ENCODE measurements at regions not wholly inside any gene's neighbourhood (a gene's known extent, or its start where the extent isn't known, plus 50 kb on each side); places are given as distances from the start of the nearest gene placed in this dataset.

- no peak for TF ChIP-seq POLR2A (IDR thresholded peaks at IDR 0.05)
- no peak for TF ChIP-seq POLR2AphosphoS5 (IDR thresholded peaks at IDR 0.05)
- TF ChIP-seq, protein P1, sequence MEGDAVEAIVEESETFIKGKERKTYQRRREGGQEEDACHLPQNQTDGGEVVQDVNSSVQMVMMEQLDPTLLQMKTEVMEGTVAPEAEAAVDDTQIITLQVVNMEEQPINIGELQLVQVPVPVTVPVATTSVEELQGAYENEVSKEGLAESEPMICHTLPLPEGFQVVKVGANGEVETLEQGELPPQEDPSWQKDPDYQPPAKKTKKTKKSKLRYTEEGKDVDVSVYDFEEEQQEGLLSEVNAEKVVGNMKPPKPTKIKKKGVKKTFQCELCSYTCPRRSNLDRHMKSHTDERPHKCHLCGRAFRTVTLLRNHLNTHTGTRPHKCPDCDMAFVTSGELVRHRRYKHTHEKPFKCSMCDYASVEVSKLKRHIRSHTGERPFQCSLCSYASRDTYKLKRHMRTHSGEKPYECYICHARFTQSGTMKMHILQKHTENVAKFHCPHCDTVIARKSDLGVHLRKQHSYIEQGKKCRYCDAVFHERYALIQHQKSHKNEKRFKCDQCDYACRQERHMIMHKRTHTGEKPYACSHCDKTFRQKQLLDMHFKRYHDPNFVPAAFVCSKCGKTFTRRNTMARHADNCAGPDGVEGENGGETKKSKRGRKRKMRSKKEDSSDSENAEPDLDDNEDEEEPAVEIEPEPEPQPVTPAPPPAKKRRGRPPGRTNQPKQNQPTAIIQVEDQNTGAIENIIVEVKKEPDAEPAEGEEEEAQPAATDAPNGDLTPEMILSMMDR (IDR thresholded peaks at IDR 0.05 in 8 of 11, conservative IDR thresholded peaks at IDR 0.05 in 3 of 11): no peak
- 80 to 95% (median 89%) methylated on average over 1 of the region's 1 CpG for WGBS, 5 donors
- Histone ChIP-seq H3K36me3 (no peaks in the 10 kb centered on the region), H3K9me3 (peaks cover 0 to 16% (median 11%) of the 10 kb centered on the region in 8 donors), H3K4me1 (no peaks in the 10 kb centered on the region), H3K27ac (no peak overlapping the region), H3K4me3 (no peak overlapping the region), H3K27me3 (replicated peaks in 1 of 7) (no peaks in the 10 kb centered on the region)
- intact Hi-C loops (cut with DNase I; ENCODE audit: low total_unique reads): no loop called here
- DNase-seq: no peak
Observed at GRCh38 chr13:34107806-34108205, 289.9 kb downstream of the RFC3 start.

DNA sequence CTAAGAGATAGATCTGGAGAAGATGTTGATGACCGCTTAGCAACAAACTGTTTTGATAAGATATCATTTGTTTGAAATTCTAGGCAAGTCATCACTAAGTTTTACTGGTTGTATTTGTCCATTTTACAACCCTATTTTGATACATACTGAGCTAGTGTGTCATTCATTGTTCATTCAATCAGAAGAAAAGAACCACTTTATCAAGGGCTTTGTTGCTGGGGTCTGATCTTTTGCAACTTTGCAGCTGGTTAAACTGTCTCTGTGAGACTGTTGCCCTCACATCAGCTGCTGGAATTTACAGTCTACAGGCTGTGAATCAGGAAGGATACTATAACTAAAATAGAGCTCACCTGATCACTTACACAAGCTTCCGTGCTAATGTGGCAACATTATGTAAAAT lies 290.5 kb downstream of the RFC3 start:
- Histone ChIP-seq H3K27me3 (replicated peaks in 1 of 7) (no peaks in the 10 kb centered on the region), H3K4me1 (no peaks in the 10 kb centered on the region), H3K27ac (no peak overlapping the region), H3K4me3 (no peak overlapping the region), H3K9me3 (peaks cover 0 to 16% (median 11%) of the 10 kb centered on the region in 8 donors), H3K36me3 (no peaks in the 10 kb centered on the region)
- WGBS, 5 donors: 83 to 97% (median 95%) methylated on average over 2 of the region's 2 CpGs
- TF ChIP-seq POLR2A (IDR thresholded peaks at IDR 0.05): no peak
- no peak for TF ChIP-seq POLR2AphosphoS5 (IDR thresholded peaks at IDR 0.05)
- TF ChIP-seq, protein P1 (IDR thresholded peaks at IDR 0.05 in 8 of 11, conservative IDR thresholded peaks at IDR 0.05 in 3 of 11): no peak
- no peak for DNase-seq
- intact Hi-C loops (cut with DNase I; ENCODE audit: low total_unique reads): no loop called here

DNA sequence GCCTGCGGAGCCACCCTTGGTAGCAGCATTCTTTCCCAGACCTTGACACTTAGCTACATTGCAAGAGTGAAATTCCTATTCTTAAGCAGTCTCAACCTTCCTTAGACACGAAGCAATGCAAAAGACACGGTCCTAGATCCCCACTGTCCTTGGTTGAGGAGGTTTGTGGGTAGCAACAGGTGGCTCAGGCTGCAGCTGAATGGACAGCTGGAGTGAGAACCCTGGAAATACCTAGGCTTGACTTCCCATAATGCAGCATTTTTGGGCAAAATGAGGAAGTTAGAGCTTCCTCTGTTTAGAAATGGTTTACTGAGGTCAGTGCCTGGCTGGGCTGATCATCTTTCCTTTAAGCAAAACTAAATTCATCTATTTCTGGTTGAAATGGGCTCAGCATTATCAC lies 296.6 kb downstream of the RFC3 start:
- Histone ChIP-seq H3K4me3 (no peak overlapping the region), H3K36me3 (no peaks in the 10 kb centered on the region), H3K9me3 (peaks cover 0 to 6% (median 3%) of the 10 kb centered on the region in 8 donors), H3K4me1 (no peaks in the 10 kb centered on the region), H3K27ac (no peak overlapping the region), H3K27me3 (replicated peaks in 1 of 7) (no peaks in the 10 kb centered on the region)
- no peak for DNase-seq
- intact Hi-C loops (cut with DNase I; ENCODE audit: low total_unique reads): no loop called here
- WGBS, 5 donors: 47 to 60% (median 59%) methylated on average over 3 of the region's 3 CpGs
- TF ChIP-seq POLR2AphosphoS5 (IDR thresholded peaks at IDR 0.05): no peak
- TF ChIP-seq POLR2A (IDR thresholded peaks at IDR 0.05): no peak
- TF ChIP-seq, protein P1 (IDR thresholded peaks at IDR 0.05 in 8 of 11, conservative IDR thresholded peaks at IDR 0.05 in 3 of 11): no peak

GRCh38 chr13:34116651-34117050 lies 298.7 kb downstream of the RFC3 start:
- Histone ChIP-seq H3K27me3 (replicated peaks in 1 of 7) (no peaks in the 10 kb centered on the region), H3K27ac (no peak overlapping the region), H3K9me3 (no peaks in the 10 kb centered on the region), H3K4me1 (no peaks in the 10 kb centered on the region), H3K4me3 (no peak overlapping the region), H3K36me3 (no peaks in the 10 kb centered on the region)
- whole genome bisulfite sequencing, 5 donors: 77 to 84% (median 82%) methylated on average over 3 of the region's 3 CpGs
- intact Hi-C loops (cut with DNase I; ENCODE audit: low total_unique reads): no loop called here
- DNase-seq: no peak
- TF ChIP-seq POLR2AphosphoS5 (IDR thresholded peaks at IDR 0.05) (no peak), POLR2A (IDR thresholded peaks at IDR 0.05) (no peak)
- TF ChIP-seq, protein P1 (IDR thresholded peaks at IDR 0.05 in 8 of 11, conservative IDR thresholded peaks at IDR 0.05 in 3 of 11): no peak

Data from spleen (tissue), 11 donors.